IMR-90 (cell line): ENCODE measurements at regions not wholly inside any gene's neighbourhood (a gene's known extent, or its start where the extent isn't known, plus 50 kb on each side); places are given as distances from the start of the nearest gene placed in this dataset.

Source experiments
- ATAC-seq: fragments of 200-7000 bp; cut with Tn5 transposase; 2 replicates; pipeline ENCODE4 v1.9.1; 2020; ENCODE audit warnings: low read depth, mild to moderate bottlenecking, moderate library complexity
- BruUV-seq: library from RNA; stranded (reverse); fragments of 400-500 nt; replicated peaks from 2 replicates; lab custom pipeline; 2021; lab: Mats Ljungman, UMichigan
- CTCF ChIA-PET: fragments of 300-600 bp; formaldehyde crosslinking; extraction: SDS; loops from one replicate; lab custom pipeline; 2021; ENCODE audit warnings: antibody characterized with exemption; lab: Yijun Ruan, JAX
- POLR2A ChIA-PET: fragments of 300-600 bp; sonication (Branson Sonifier 250); formaldehyde crosslinking; loops from one replicate; lab custom pipeline; 2022; ENCODE audit warnings: antibody characterized with exemption; ENCODE audit not compliant: unreplicated experiment; lab: Charles Lee
- DNase-seq: peaks from one replicate; pipeline ENCODE4 v3.0.0; 2013
- H2AFZ ChIP-seq: replicated peaks from 2 replicates; pipeline ENCODE3; 2013; ENCODE audit warnings: low read length, mild to moderate bottlenecking; ENCODE audit not compliant: poor library complexity
- H2AK5ac ChIP-seq: 2 replicates; pipeline ENCODE4 v1.6.1; 2013; ENCODE audit warnings: low read depth, low read length, inconsistent platforms
- H2AK9ac ChIP-seq: replicated peaks from 2 replicates; pipeline ENCODE3; 2013; ENCODE audit warnings: mild to moderate bottlenecking, low read depth, low read length, moderate library complexity; ENCODE audit not compliant: poor library complexity
- H2BK120ac ChIP-seq: 2 replicates; pipeline ENCODE4 v1.6.1; 2013; ENCODE audit warnings: low read depth, low read length, inconsistent platforms
- H2BK15ac ChIP-seq: 3 replicates; pipeline ENCODE4 v1.6.1; 2013; ENCODE audit warnings: low read depth, low read length, inconsistent platforms
- H2BK20ac ChIP-seq: 2 replicates; pipeline ENCODE4 v1.6.1; 2013; ENCODE audit warnings: low read depth, mild to moderate bottlenecking, inconsistent platforms, low read length, moderate library complexity
- H2BK5ac ChIP-seq: 2 replicates; pipeline ENCODE4 v1.6.1; 2013; ENCODE audit warnings: mild to moderate bottlenecking, low read depth, low read length, inconsistent platforms; ENCODE audit not compliant: poor library complexity, severe bottlenecking
- H3K14ac ChIP-seq: replicated peaks from 2 replicates; pipeline ENCODE4 v1.6.1; 2013; ENCODE audit warnings: low read depth, low read length, inconsistent platforms
- H3K18ac ChIP-seq: 2 replicates; pipeline ENCODE4 v1.6.1; 2013; ENCODE audit warnings: low read depth, low read length, control low read depth
- H3K23ac ChIP-seq: 2 replicates; pipeline ENCODE4 v1.6.1; 2013; ENCODE audit warnings: low read depth, low read length, inconsistent platforms
- H3K27ac ChIP-seq: 2 replicates; pipeline ENCODE4 v1.5.1; 2013; ENCODE audit warnings: mild to moderate bottlenecking, control low read depth, low read length; ENCODE audit not compliant: insufficient read depth
- H3K27me3 ChIP-seq: 2 replicates; pipeline ENCODE4 v1.6.1; 2013; ENCODE audit warnings: low read length; ENCODE audit not compliant: control insufficient read depth, insufficient read depth
- H3K36me3 ChIP-seq: 2 replicates; pipeline ENCODE4 v1.6.1; 2013; ENCODE audit warnings: low read length, mixed read lengths; ENCODE audit not compliant: control insufficient read depth, insufficient read depth
- H3K4ac ChIP-seq: 2 replicates; pipeline ENCODE4 v1.6.1; 2013; ENCODE audit warnings: low read depth, low read length, inconsistent platforms
- H3K4me1 ChIP-seq: 2 replicates; pipeline ENCODE4 v1.6.1; 2013; ENCODE audit warnings: low read length, mixed read lengths; ENCODE audit not compliant: control insufficient read depth, insufficient read depth
- H3K4me2 ChIP-seq: 2 replicates; pipeline ENCODE4 v1.6.1; 2013; ENCODE audit warnings: low read depth, mild to moderate bottlenecking, control low read depth, low read length, moderate library complexity
- H3K4me3 ChIP-seq: 2 replicates; pipeline ENCODE4 v1.5.1; 2013; ENCODE audit warnings: low read depth, mild to moderate bottlenecking, control low read depth, low read length, moderate library complexity; ENCODE audit not compliant: insufficient read depth
- H3K56ac ChIP-seq: 2 replicates; pipeline ENCODE4 v1.6.1; 2013; ENCODE audit warnings: low read length, inconsistent platforms; ENCODE audit not compliant: insufficient read depth; ENCODE audit errors: extremely low read depth
- H3K79me1 ChIP-seq, 2 experiments: 2 replicates each; pipeline ENCODE4 v1.6.1; 2013; ENCODE audit warnings: low read length in 2 of 2, inconsistent platforms in 1 of 2, low read depth in 1 of 2
- H3K9ac ChIP-seq: 2 replicates; pipeline ENCODE4 v1.6.1; 2013; ENCODE audit warnings: low read depth, low read length, control low read depth
- H3K9me1 ChIP-seq: 2 replicates; pipeline ENCODE4 v1.6.1; 2013; ENCODE audit warnings: low read length, inconsistent platforms; ENCODE audit not compliant: insufficient read depth
- H3K9me3 ChIP-seq: 2 replicates; pipeline ENCODE4 v1.6.1; 2013; ENCODE audit warnings: low read length; ENCODE audit not compliant: control insufficient read depth, insufficient read depth
- H4K20me1 ChIP-seq: 2 replicates; pipeline ENCODE4 v1.6.1; 2013; ENCODE audit warnings: low read length, inconsistent platforms; ENCODE audit not compliant: insufficient read depth
- H4K5ac ChIP-seq: 2 replicates; pipeline ENCODE4 v1.6.1; 2013; ENCODE audit warnings: mild to moderate bottlenecking, low read depth, low read length, control low read depth
- H4K8ac ChIP-seq, 2 experiments: 2 replicates each; pipeline ENCODE4 v1.6.1; 2013; ENCODE audit warnings: low read depth in 2 of 2, low read length in 2 of 2, control low read depth in 1 of 2, inconsistent platforms in 1 of 2
- H4K91ac ChIP-seq: 2 replicates; pipeline ENCODE4 v1.6.1; 2013; ENCODE audit warnings: low read depth, low read length, inconsistent platforms; ENCODE audit not compliant: insufficient read depth
- FOS ChIP-seq: fragments of 150-350 bp; IDR thresholded peaks from 2 replicates; pipeline ENCODE4 v1.6.1; 2016; ENCODE audit warnings: low read depth, low read length
- MXI1 ChIP-seq: IDR thresholded peaks from 2 replicates; pipeline ENCODE4 v1.6.1; 2012; ENCODE audit warnings: low read depth, mild to moderate bottlenecking, low read length, moderate library complexity, borderline replicate concordance
- WGBS, 2 experiments: methylation state at CpG; one replicate each; pipeline versions ENCODE4 v1.1.5 to v1.1.7; 2013; ENCODE audit warnings: missing lambda C conversion rate in 2 of 2; ENCODE audit not compliant: insufficient read length in 1 of 2; ENCODE audit errors: extremely low coverage in 2 of 2; 5-methylcytosine and 5-hydroxymethylcytosine counted together
- dilution Hi-C: fragments of 300-500 bp; cut with HindIII; formaldehyde crosslinking; loops from one replicate; pipeline ENCODE4 v1.14.3; 2018; ENCODE audit warnings: low sequenced_read_pairs; ENCODE audit not compliant: unreplicated experiment
- in situ Hi-C: fragments of 300-500 bp; cut with MboI; formaldehyde crosslinking; loops from 3 replicates; pipeline ENCODE4 v1.14.3; 2019; ENCODE audit warnings: low sequenced_read_pairs, inconsistent platforms, mixed read lengths
- intact Hi-C: fragments of 100-400 bp; cut with micrococcal nuclease; formaldehyde crosslinking; loops from 2 replicates; pipeline ENCODE4 v1.10.0; 2022

- Histone ChIP-seq H3K4me1 (peaks cover 5% of the 10 kb centered on the region), H3K36me3 (no peaks in the 10 kb centered on the region), H2BK20ac (no peak overlapping the region), H3K4ac (no peak overlapping the region), H2AK9ac (no peak overlapping the region), H3K9ac (no peak overlapping the region), H3K27me3 (no peaks in the 10 kb centered on the region), H4K5ac (no peak overlapping the region), H2AK5ac (no peak overlapping the region), H3K27ac (no peak overlapping the region), H3K79me1 (no peaks in the 10 kb centered on the region), H4K8ac (no peak overlapping the region), H3K9me3 (peaks cover 3% of the 10 kb centered on the region), H3K18ac (no peak overlapping the region), H4K91ac (no peak overlapping the region), H3K23ac (no peak overlapping the region), H3K4me3 (no peak overlapping the region), H2BK5ac (no peak overlapping the region), H3K14ac (no peak overlapping the region), H3K4me2 (no peak overlapping the region), H3K56ac (no peak overlapping the region), H2BK15ac (0 out of 3 replicates have a peak overlapping the region, but pooled peaks have one; percentile 10), H2AFZ (no peak overlapping the region), H2BK120ac (no peak overlapping the region), H4K20me1 (no peaks in the 10 kb centered on the region), H3K9me1 (peaks cover 2% of the 10 kb centered on the region; the same call in 1 of the 2 replicates)
- intact Hi-C loops (no loop called here), in situ Hi-C loops (no loop called here), dilution Hi-C loops (no loop called here)
- no peak for TF ChIP-seq MXI1
- 0 out of 2 replicates have a peak, but pooled peaks have one; percentile 11 for TF ChIP-seq FOS
- ChIA-PET CTCF (no interaction called here), POLR2A (no interaction called here)
- ATAC-seq (no peak), DNase-seq (peak; percentile 59)
- whole genome bisulfite sequencing, 2 experiments, result no CpG with 5 or more reads among the region's 1 CpG
- BruUV-seq, result no TSS peak
Observed at GRCh38 chr17:31758646-31759045, 100.4 kb downstream of the COPRS start.
